ENCODE measurements at regions not wholly inside any gene's neighbourhood (a gene's known extent, or its start where the extent isn't known, plus 50 kb on each side); places are given as distances from the start of the nearest gene placed in this dataset.

GRCh38 chr15:35243758-35244157 is 158.7 kb upstream of the NANOGP8 start:
- no peak for TF ChIP-seq YY1 (IDR thresholded peaks at IDR 0.05; ENCODE audit: insufficient read depth, insufficient read length)
- TF ChIP-seq SUZ12 (IDR thresholded peaks at IDR 0.05; ENCODE audit: extremely low read depth, insufficient read depth, insufficient read length) = no peak
